ENCODE measurements at regions not wholly inside any gene's neighbourhood (a gene's known extent, or its start where the extent isn't known, plus 50 kb on each side); places are given as distances from the start of the nearest gene placed in this dataset.

DNA sequence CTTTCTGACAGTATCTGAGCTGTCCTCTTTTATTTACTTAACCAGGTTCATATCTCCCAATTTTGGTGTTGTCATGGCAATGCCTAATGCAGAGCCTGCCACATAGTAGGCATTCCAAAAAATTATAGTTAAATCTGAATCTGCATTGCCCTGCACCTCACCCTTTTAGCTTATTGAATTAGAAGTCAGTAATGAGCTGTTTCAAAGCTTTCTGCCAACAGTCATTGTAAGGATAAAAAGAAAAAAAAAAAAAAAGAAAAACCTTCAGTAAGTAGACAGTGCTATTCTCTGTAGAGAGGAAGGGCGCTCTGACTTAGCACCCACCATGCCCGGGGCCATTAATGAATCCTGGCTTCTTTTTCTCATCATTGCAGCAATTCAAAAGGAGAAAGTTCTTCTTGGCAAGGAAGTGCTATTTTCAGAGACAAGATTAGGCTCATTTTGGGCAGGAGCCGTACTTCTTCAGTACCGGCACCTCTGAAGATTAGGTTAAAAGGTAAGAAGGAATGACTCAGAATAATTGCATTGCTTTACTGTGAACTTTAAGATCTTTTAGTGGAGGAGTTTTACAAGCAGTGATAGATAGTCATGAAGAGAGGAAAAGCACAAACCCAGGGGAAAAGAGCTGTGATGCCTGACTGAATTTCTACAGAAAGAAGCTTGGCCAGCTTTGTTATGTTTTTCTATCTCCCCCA is 2041.2 kb upstream of the PIK3C3 start:
- no peak for DNase-seq

DNA sequence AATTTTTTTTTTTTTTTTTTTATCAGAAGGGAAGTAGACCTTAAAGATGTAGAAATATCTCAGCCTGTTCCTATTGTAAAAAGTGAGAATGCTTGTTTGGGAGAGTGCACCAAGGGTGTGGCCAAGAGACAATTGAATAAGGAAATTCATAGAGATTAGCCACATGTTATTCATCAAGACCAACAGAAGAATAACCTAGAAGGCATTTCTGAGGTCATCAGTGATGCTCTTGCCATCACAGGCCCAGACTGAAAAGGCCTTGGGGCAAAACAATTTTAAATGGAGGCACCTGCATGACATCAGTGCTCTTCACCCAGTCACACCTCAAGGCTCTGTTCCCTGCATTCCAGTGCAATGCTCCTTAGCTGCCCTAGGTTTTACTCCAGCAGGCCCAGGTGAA is 2043.3 kb upstream of the PIK3C3 start:
- no peak for DNase-seq

DNA sequence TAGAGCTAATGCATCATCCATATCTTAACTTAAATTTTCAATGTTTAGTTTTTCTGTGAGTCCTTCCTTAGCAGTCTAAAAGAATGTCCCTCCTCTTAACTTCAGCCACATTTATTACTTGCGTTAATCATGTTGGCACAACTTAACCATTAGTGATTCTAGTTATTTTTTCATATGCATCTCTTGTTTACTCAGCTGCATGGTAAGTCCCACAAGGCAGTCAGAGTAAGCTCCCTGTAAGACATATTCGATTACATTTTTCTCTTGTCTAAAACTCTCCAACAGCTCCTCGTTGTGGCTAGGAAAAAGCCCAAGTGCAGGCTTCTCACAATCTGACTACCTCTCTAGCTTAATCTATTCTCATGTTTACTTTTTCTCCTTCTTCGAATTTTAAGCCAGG is 2045.3 kb upstream of the PIK3C3 start:
- DNase-seq: no peak

DNA sequence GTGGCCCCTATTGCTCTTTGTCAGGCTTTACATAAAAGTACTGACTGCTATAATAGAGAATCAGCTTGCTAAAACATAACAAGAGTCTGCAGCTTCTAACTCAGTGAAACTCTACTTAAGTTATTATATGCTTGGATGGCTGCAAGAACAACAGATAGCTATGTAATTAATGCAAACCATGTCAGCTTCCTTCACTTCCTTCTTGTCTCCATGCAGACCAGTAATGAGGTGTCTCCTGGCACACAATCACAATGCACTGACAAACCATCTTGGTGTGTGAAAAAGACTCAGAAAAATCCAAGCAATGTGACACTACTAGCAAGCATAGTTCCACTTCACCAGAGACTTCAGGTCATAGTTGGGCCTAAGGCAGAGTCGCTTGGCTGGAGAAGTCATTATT is 2068.9 kb upstream of the PIK3C3 start:
- no peak for DNase-seq

DNA sequence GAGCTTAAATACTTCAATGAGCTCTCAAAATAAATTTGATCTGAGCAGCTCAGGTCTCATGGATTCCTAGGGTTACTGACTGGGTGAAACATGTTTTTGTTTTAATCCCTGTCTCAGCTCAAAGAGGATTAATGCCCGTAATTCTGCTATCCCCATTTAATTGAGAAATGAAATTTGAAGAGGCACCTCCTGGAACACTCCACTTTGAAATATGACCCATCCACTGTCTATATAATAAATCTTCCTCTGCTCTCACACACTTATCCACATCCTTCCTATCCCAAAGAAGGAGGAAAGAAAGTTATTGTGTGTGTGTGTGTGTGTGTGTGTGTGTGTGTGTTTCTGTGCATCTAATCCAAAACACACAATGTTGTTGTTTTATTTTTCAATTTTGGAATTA is 2082.4 kb upstream of the PIK3C3 start:
- DNase-seq: no peak

DNA sequence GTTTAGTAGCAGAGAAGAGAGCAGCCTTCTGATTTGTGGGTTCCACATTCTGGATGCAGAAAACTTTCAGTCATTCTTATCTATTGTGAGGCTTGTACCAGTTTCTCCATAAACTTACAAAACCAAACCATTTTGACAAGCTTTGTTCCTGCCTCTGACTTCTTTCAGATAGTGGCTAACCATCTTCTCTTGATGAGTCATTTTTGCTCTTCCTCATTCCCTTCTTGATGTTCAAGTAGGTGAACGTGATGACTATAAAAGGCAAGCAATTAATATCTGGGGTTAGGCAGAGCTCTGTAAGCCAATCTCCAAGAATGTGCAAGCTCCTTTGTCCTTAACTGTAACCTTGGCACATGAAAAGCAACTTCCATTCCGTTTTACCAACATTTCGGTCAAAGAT is 2083.1 kb upstream of the PIK3C3 start:
- no peak for DNase-seq

DNA sequence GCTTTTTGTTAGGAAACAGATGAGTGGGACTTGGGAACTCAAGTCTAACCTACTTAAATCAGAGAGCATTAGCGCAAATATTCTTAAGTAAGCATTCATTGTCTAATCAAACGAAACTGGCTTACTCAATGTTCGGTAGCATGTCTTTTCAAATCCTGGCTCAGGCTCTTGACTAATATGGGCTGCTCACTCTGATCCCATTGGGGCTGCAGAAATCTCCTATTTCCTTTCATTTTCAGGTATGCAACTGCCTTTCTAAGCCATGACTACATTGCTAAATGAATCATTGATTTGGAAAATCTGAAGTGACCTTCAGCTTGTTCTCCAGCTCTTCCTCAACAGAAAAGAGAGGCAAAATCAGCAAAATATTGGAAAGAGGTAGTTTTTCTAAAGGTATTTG is 2084.4 kb upstream of the PIK3C3 start:
- DNase-seq: no peak

DNA sequence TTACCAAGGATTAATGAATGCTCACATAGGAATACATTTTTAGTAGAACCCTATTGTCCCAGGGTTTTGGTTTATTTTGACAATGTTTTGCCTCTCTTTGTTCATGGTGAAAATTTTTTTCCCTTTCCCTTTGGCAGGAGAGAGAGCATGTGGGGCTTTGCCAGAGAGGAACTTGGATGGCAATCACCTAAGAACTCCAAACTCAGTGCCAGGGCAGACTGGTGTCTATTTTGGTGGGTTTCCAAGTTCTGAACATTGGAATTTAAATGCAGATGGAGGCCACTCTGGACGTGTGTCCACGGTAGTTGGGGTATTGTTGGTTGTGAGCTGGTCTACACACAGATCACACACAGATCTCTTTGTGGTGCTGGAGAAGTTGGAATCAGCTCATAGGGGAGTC is 2091.1 kb upstream of the PIK3C3 start:
- DNase-seq: no peak

DNA sequence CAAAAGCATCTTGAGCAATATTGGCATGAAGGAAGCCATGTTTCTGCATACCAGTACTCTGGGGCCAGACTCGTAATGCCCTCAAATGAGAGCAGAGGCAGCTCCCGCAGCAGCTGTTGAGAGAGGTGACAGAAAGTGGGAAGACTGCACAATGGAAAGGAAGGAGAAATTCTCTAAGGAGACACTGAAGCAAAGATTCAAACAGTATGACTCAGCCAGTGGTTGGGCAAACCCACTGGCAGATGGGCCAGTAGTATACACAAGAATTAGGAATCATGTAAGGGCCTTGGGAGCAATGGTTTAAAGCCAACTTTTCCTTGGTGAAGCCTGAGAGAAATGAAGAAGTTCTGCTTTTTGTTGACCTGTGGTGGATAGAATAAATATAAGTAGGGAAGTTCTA is 2092.7 kb upstream of the PIK3C3 start:
- DNase-seq: no peak

DNA sequence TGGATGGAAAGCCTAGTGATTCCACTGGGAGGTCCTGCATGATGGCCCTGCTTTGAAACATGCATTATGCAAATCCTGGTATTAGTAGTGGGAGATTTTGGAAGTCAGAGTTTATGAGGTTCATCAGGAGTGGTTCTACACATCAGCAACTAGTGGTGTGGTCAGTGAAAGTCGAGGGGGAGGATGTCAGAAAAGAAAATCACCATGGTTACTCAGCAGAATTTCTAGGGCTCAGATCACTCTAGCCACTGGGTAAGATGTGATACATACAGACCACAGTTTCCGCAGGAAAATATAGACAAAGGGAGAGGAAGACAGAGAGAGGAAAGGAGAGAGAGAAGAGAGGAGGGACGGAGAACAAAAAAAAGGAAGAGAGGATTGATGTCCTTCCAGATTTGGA is 2100.7 kb upstream of the PIK3C3 start:
- no peak for DNase-seq

DNA sequence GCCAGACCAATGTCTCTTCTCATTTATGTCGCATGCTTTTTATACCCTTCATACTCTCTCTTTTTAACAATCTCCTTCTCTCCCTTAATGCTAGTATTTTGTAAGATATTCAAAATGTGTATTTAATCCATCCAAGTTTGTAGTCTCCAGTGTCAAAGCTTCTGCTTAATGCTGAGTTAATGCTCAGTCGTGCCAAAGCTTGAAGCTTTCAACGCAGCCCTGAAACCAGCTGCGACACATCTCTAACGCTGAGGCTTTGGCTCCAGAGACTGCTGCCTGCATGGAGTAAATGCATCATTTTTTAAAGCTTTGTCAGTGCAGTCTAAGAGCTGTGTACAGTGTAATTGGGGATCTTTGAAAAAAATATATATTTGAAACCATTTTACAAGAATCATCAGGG is 2108.8 kb upstream of the PIK3C3 start:
- no peak for DNase-seq

DNA sequence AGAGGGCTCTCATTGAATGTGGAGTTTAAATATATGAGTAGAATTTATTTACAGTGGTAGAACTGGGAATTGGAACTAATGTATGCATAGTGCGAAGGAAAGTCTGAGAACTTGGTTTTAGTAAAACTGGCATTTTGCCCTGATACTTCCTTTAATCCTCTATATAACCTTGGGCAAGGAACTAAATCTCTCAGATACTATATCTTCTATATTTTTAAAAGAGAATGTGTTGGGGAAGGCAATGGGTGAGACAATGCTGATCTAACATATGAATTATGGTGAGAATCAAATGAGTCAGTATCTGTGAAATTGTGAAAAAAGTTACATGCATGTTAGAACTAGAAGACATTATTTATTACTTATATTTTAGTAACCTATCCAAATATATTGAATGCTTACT is 2109.4 kb upstream of the PIK3C3 start:
- no peak for DNase-seq

DNA sequence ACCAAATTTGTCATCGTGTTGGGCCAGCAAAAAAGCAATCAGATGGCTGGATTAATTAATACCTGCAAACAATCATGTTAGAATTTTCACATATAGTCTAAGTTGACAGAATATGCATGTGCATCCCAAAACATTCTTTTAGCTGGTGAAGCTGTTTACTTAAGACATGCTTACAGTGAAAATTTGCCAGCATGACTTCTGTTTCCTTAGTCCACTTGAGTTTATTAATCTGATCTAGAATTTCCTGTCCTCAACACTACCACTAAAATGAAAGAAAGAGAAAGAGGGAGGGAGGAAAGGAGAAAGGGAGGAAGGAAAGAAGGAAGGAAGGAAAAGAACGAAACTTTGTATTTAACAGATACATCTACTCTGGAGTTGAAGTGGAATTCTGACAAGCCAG is 2109.9 kb upstream of the PIK3C3 start:
- DNase-seq: no peak

DNA sequence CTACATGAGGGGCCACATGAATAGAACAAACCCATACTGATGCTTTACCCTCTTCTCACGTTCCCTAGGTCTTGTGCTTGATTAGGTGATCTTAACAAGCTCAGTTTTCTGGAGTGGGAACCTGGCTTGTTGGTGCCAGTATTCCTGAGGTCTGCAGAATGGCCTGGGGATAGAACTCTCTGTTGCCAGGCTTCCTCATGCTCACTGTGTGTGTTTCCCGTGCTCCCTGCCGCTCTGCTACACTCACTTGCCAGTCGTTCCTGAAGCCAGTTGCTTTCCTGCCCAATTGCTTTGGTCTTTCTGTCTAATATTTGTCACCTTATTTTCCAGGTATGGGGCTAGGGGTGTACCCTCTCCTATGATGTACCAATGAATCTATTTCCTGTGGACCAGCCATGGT is 2111.5 kb upstream of the PIK3C3 start:
- DNase-seq: no peak

DNA sequence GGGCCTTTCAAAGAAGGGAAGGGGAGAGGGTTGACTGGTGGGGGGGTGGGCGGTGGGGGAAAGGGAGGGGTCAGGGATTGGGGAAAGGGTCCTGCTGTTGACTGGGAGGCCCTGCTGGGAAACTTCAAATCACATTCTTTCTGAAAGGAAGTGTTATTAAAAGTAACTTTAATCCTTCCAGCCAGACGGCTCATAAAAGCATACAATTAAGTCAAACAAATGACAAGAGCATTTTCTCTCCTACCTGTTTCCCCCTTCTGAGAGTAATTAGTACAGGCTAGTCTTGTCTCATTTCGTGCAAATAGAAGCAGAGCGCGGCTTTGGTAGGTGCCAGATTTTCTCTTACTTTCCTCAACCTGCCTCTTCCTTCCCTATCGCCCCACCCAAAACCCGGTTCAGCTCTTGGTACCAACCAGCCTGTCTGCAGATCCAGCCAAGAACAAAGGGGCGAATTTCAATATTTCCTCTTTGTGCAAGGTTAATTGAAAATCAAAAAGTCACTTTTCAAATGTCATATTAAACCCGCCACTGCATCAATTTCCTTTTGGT is 2112.6 kb upstream of the PIK3C3 start:
- no peak for DNase-seq

DNA sequence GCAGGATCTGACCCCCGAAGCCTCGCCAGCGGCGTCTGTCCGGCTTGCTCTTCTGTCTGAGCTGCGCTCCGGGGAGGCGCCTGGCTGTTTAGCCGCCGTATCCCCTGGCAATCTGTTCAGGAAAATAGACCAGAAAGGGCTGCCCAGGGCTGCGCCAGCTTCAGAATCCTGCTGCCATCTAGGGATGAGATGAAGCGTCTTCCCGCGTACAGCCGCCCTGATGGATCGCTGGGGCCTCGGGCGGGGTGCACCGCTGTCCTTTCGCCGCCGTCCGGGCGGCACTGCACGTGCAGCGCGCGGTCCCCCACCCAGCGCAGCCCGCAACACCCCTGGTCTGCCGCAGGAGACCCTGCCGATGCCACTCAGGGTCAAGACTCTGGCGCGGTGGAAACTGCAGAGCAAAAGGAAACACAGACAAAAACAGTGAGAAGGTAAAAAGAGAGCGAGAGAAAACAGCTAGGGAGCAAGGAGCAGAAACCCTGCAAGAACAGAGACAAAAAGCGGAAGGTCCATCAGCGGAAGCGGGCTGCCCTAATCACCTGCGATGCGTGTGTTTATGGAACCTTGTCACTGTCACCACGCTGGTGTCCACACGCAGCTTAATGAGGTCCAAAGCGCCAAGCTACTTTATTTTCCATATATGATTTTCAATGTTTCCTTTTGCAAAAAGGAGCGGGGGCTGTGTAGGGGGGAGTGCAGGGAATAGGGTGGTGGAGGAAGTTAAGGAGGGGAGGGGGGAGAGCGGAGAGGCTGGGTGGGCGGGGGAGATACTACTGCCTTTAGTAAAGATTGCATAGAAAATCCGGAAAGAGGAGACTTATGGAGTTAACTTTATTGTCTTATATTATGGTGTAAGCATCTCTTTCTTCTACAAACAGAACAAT is 2113.3 kb upstream of the PIK3C3 start:
- no peak for DNase-seq

DNA sequence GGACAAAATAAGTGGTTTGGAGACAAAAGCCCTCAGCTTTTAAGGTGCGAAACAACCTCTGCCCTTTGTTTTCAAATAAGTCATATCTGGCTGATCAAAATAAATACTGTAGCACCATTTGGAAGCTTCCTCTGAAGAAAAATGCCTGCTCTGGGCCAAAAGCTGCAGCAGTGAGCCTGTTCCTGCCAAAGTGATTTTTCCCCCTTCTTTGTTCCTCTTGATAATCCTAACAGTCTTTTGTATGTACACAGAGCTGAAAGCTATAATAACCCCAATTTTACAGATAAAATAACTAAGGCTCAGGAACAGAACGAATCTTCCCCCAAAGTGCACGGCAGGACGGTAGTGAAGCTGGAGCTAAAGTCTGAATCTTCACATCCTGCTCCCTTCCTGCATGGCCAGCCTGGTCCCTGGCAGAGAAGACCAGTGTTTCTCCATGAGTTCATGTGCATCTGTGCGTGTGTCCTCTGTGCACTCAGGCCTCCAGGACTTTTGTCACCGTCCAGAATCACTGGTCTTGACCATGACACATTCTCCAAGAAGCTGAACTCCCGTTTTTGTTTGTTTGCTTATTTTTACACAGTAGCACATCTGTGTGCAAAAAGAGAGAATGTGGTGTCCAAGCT is 2114.1 kb upstream of the PIK3C3 start:
- no peak for DNase-seq

DNA sequence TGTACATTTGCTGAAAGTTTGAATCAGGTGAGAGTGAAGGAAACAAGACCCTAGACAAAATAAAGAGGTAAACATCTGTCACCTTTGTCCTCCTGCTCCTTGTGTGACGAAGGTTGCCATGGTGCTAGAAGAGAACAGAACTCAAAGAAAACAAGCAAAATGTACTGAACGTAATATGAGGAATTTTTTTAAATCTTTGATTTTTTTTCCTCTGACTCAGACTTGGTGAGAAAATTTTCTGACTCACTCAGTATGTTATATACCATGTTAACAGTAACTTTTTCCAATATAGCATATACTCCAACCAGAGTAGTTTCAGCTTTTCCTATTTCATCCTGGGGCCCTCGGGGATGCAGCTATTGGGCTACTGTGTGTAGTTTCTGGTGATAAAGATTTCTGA is 2114.6 kb upstream of the PIK3C3 start:
- no peak for DNase-seq

DNA sequence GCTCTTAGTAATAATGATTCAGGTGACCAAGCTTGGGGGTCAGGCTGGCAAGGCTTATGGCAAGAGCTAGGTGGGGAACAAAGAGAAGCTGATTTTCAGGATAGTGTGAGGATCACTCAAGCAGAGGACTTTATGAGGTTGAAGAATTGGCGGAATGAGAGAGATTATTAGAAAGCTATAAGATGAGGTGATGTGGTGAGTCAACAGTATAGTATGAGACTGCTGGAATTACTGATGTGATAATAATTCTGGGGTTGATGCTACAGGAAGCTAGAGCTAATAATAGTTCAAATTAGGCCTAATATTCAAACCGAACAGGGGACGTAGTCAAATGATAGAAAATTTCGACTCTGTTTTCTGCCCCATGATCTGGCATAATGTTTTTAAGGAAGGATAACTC is 2115.3 kb upstream of the PIK3C3 start:
- no peak for DNase-seq

DNA sequence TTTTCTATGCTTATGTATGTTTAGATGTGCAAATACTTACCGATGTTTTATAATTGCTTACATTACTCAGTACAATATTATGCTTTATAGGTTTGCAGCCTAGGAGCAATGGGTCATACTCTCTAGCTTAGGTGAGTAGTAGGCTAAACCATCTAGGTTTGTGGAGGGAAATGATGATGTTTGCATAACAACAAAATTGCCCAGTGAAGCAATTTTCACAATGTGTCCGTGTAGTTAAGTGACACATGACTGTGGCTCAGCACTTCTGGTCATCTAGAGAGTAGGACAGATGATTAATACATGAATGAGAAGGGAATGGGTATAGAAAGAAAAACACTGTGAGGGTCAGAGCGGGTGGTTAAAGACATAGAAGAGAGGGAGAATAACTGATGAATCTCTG is 2116.2 kb upstream of the PIK3C3 start:
- DNase-seq: no peak

DNA sequence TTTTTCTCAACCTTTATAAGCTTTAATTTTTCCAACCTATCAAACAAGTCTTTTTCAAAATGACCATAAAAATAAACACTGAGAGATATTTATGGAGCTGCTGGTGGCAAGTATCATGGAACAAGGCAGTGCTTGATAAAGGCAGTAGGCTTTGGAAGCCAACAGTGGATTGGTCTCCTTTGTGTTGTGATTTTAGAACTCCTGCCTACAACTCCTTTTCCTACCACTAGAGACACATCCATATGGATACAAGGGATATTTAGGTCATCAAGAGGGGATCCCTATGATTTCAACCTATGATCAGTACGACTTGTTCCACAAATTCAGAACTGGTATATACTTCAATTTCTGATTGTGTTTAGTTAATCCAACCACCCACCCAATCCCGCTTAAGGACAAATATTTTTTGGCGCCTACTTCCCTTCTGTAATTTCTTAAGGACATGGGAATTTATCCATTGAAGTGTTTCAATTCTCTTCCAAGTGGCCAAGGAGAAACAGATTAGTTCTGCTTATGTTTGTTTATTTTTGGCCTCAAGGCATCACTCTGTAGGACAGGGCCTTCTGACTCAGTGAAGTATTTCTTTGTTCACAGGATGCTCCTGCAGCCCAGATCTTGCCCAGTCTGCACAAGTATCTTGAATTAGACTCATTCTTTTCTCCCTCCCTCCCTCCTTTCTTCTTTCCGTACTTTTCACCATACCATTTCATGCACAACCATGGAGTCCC is 2119.6 kb upstream of the PIK3C3 start:
- no peak for DNase-seq

DNA sequence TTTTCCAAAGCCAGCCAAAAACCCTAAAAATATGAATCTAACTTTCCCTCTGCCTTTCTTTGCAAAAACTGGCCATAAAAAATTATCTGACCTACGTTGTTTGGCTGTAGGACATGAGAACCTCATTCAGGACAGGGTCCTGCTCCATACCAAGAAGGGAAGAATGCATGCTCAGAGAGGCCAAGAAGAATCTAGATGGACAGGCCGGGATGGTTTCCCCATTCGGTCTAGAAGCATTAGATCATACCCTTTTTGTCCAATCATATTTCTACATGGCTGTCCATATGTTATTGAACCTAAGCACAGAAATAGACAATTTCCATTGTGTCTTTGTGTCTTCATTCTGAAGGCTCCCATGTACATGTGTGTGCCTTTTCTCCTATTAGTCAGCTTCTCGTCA is 2120.4 kb upstream of the PIK3C3 start:
- DNase-seq: no peak

DNA sequence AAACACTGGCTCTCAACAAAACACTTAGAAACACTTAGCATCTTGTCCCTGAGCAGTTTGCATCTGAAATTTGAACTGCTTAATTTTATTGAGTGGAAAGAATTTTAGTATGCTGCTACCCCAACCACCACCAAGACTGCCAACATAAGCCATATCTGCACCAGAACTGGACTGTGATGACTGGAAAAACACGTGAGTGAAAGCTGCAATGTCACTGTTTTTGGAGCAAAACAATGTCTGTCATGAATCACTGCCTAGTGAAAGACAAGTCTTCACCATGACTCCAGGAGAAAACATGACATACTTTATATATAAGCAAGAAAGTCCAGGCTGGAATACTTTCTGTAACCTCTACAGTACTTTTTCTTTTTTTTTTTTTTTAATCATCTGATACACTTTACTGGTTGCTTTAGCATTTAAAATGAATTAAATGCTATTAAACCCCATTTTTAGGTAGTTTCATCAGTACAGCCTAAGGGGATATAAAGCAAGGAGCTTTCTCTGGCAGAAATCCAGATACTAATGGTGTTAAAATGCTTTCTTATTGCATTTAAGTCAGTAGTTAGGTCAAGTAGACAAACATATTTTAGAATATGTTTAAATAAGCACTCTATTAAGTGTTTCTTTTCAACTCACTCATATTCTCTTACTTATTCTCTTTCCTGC is 2129.4 kb upstream of the PIK3C3 start:
- DNase-seq: no peak
